ENCODE measurements at regions not wholly inside any gene's neighbourhood (a gene's known extent, or its start where the extent isn't known, plus 50 kb on each side); places are given as distances from the start of the nearest gene placed in this dataset.
"Not testable (repeated sequence)": the region's sequence is repeated elsewhere in the genome, so short reads cannot be mapped to it uniquely, and the experiment has no call there.

DNA sequence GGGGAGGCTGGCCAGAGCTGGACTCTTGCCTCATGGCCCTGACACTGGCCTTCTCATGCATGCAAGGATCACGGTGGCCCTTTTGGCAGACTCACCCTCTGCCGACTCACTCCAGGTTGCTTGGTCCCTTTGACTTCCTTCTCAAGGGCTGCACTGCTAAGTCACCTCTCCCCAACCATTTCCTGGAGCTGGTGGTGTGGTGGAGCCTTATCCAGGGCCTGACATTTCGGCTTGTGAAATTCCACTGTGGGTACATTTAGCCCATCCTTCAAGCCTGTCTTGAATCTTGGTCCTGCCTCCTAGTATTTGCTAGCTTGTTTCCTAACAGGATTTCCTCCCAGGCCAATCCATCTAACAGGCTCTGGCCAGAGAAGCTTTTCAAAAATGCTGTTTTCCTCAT lies 52.6 kb upstream of the JUN start:
- DNase-seq, result no peak

DNA sequence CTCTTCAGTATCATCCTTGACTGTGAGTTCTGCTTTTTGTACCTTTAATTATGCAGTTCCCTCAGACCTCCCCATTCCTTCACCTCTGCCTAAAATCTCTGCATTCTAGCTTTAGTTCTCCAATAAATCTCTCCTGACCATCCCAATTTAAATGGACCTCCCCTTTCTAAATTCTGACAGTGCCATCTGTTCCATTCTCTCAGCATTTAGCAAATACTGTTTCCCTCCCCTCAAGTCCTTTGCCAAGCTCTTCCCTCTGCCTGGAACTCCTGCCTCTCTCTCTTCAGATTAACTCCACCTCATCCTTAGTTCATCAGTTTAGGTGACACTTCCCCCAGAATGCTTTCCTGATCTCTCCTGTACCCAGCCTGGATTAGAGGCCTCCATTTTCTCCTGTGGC lies 54.0 kb upstream of the JUN start:
- DNase-seq, result no peak

DNA sequence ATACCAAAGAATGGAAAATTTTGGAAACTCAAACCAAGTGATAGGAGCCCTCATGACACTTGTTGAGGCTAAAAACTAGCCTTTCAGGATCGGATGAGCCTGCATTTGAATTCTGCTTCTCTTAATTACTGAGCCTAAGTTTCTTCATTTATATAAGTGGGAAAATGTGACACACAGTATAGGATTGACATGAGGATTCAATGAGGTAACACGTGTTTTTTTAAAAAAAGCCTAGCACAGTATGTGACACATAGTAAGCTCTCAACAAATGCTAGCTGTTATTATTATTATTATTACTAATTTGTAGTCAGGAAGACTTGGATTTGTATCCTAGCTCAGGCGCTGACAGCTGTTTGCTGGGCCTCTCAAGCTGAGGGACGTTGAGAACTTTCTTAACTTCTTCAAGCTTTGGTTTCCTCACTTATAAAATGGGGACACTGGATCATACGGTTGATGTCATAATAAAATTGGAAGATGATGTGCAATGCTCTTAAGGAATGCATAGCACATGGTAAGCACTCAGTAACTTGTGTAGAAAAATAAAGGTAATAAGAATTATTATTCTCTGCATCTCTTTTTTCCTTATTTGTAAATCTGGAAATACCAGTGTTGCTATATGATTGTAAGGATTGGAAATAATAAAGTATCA lies 55.4 kb upstream of the JUN start:
- no peak for DNase-seq

DNA sequence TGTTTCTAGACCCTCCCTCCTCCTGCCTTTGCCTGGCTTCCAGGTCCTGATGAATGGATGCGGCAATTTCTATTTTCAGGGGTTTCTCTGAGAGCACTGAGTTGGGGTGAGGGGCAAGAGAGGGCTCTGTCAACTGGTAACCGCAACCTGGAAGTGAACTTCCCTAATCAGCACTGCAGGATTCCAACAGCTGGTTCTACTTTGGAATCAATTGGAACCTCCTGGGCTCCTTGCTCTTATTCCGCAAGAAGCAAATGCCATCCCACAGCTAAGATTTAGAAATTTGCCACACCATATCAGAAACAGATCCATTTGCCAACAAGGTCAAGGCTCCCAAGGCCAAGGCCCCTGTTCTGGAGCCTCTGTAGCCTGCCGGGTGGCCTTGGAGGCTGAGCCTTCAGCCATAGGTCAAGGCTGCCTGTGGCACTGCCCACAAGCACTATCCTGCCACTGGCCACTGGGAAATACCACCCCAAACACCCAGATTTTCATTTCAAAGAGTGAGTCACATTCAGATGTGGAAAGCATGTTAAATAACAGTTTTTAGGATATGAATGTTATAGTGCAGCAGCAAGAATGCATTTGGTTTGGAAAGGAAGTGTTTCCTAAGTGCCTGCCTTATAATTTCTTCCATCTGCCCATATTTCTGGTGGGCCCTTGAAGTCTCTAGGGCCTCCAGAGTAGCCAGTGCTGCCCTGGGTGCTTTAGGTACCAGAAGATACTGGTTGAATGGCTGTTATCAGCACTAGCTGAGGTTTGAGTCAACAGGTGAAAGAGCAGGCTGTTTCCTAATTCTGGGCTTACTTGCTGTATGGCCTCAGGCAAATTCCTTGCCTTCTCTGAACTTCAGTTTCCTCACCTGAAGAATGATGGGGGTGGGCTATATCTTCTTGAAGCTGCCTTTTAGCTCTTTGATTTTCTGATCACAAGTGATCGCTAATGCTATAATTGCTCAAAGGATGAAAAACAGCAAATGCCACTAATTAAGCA lies 56.3 kb upstream of the JUN start:
- DNase-seq, result no peak

DNA sequence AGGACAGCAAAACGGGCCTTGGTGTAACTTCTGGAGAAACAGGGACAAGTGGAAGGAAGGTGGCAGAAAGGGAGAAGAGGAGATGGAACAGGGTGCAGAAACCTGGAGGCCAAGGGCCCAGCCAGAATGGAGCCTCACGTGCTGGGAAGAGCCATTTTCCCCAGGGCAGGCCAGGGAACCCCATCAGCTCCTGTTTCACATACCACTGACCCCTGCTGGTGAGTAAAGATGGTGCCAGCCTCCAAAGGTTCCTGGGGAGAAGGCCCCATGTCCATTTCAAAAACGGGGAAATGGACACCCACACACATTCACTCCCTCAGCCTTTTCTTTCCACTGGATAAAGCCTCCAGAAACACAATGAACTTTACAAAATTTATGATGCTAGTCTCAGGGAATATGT lies 57.6 kb upstream of the JUN start:
- no peak for DNase-seq

DNA sequence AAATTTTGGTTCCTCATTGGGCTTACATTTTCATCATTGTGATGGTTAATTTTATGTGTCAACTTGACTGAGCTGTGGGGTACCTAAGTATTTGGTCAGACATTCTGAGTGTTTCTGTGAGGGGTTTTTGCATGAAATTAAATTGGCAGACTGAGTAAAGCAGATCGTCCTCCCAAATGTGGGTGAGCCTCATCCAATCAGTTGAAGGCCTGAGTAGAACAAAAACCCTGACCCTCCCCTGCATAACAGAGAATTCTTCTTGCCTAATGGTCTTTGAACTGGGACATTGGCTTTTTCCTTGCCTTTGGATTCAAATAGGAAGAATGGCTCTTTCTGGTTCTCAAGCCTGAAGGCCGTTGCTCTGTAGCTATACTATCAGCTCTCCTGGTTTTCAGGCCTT lies 59.1 kb upstream of the JUN start:
- no peak for DNase-seq

DNA sequence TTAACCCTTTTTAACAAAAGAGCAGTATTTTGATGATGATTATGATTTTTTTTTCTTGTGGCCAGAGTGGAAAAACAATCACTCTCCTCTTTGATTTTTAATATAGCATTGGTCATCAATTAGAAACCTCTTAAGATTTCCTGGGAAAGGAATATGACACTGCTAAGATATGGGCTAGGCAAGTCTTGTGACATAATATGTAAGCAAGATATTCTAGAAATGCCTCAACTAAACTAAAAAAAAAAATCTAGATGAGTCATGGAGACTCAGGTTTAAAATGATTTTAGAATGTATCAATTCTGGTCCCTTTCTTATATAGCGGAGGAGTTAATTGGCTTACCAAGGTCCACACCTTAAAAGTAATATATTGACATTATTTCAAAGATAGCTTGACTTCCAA lies 60.3 kb upstream of the JUN start:
- DNase-seq, result no peak

DNA sequence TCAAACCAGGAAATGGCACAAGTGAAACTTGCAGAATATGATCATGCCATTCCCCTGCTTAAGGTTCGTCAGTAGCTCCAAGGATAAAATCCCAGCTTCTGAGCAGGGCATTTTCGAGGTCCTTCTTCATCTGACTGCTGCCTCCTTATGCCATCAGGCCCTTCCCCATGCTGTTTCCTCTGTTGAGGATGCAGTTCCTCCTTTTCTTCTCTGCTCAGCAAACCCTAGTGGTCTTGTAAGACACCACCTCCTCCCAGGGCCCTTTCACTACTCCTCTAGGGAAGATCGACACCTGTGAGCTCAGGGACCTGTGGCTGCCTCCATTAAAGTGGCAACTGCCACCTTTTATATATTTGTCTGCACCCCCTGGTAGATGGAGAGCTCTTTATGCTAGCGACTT lies 62.1 kb upstream of the JUN start:
- no peak for DNase-seq

DNA sequence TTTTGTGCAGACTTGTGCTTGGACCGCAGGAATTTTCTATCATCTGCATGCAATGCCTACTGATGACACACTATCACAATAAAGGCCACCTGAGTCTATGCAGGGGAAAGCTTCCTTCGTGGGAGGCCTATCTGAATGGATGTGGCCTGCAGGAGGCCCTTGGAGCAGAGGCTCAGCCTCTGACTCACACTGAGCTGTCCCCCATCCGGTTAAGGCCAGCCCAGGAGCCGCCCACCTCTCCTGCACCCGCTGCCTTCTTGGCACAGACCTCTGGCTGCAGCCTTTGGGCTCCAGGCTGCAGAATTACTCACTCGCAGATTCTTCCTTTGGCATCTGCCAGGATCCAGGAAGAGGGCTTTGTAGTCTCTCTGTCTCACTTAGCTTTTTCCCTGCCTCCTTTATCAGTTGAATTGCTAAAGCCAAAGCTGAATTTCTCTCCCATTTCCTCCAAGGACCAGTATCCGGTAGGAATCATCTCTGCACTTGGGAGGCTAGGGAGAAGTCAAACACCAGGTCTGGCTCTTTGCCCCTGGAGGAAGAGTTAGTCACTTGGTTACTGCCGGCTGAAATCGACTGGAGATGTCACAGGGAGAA lies 65.1 kb upstream of the JUN start:
- DNase-seq, result no peak

DNA sequence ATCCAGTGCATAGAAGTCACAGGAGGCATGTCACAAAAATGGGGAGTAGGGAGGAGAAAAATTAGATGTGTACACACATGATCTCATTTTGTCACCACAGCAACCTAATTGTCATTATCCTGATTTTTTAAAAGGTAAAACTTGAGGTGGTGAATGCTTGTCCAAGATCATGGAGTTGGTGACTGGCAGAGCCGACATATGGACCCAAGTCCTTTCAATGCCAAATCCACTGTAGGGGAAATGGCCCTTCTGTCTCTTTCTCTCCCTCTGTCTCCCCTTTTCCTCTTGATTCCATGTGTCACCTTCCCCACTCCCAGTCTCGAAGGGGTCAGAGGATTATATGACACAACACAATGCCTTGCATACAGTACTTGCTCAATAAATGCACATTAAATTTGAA lies 65.7 kb upstream of the JUN start:
- DNase-seq, result no peak

DNA sequence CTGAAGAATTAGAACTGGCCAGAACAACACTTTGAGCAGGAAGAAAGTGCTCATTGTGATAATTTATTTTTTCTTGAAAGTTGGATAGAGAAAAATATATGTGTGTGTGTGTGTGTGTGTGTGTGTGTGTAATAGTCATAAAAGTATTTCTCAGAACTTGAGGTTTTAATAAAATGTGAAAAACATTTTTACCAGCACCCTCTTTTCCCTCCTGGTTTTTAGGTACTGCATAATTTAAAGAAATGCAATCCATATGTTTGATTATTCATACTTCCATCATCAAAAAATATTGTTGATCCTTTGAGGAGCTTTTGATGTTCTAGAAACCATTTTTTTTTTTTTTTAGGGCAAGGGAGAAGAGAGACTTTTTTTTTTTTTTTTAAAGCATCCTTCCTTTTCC lies 66.8 kb upstream of the JUN start:
- DNase-seq, result no peak

DNA sequence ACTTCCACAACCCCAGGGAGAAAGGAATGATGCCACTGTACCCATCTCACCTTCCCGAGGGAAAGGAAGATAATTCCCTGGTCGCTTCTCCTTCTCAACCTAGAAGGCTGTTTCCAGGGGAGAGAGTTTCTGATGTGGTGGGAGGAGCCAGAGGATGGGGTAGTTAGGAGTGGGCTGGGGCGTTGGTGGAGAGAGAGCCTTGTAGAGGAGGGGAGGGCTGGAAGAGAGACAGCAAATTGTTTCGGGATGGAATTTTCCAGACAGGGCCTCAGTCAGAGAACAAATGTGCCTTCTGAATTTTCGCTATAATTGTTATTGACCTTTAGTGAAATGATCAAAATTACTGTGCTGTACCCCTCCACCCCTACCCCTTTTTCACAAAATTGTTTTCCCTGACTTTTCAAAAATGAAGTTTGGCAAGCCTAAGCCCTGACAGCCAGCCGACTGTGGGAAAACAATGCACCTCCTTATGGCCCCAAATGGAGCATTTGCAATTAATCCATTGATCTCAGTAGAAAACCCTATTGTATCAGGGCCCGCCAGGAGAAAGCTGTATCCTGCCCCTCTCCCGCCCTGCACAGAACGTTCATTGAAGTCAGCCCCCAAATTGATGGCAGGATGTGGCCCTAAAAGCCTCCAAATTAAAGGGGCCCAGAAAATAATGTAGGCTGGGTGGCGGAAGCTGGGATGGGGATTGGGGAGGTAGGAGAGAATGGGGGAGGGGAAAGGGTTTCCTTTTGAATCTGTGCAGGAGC lies 69.1 kb upstream of the JUN start:
- DNase-seq, result no peak

DNA sequence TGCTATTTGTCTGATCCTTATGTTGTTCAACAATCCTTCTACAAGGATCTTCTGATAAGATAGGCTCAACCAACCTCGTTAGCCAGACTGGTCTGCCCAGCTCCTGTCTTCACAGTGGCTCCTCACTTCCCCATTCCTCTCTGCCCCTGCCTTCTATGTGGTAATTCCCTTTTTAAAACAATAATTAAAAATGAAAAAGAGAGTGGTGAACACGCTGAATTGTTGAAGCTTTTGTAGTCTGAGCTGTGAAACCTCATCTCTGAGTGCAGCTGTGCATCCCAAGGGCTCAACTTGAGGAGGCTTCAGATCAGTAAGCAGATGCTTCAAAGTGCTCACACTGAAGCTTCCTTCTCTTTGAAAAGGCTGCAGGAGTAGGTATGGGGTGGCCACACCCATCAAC lies 70.7 kb upstream of the JUN start:
- no peak for DNase-seq

DNA sequence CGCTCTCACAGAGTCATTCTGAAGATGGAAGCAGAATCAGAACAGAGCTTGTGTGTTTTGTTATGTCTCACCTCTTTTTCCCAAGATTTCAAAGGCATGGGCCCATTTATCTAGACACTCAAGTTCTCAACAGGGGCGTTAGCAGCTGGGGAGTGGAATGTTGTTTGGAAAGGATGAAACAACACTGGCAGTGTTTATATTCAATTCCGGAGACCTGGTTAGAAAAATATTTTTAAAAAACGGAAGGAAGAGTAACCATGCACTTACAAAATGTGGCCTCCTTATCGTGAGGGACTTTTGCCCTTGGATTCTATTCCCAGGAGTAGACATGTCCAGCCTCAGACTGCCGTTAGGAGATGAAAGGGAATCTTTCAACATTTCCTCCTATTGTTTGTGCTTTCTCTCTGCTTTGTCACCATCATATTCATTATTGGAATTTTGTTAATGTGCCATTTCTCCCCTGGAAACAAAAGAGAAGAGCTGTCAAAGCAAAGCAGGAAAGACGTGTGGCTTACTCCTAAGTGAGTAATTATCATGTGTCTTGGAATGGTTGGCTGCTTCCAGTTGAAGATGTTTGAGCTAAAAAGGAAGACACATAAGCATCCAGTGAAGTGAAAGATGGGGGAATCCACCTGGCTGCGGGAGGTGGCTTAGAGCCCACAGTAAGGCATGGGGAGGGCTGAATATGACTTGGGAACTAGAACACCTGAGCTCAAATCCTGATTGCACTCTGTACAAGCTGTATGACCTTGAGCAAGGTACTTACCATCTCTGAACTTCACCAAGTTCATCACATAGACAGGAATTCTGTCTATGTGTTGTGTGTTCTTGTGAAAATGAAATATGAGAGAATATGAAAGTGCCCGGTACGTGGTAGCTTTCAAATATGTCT lies 71.7 kb upstream of the JUN start:
- DNase-seq, result no peak

DNA sequence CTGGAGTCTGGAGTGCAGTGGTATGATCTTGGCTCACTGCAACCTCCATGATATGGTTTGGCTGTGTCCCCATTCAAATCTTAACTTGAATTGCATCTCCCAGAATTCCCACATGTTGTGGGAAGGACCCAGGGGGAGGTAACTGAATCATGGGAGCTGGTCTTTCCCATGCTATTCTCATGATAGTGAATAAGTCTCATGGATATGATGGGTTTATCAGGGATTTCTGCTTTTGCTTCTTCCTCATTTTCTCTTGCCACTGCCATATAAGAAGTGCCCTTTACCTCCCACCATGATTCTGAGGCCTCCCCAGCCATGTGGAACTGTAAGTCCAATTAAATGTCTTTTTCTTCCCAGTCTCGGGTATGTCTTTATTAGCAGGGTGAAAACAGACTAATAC lies 72.4 kb upstream of the JUN start:
- not testable (repeated sequence) for DNase-seq

DNA sequence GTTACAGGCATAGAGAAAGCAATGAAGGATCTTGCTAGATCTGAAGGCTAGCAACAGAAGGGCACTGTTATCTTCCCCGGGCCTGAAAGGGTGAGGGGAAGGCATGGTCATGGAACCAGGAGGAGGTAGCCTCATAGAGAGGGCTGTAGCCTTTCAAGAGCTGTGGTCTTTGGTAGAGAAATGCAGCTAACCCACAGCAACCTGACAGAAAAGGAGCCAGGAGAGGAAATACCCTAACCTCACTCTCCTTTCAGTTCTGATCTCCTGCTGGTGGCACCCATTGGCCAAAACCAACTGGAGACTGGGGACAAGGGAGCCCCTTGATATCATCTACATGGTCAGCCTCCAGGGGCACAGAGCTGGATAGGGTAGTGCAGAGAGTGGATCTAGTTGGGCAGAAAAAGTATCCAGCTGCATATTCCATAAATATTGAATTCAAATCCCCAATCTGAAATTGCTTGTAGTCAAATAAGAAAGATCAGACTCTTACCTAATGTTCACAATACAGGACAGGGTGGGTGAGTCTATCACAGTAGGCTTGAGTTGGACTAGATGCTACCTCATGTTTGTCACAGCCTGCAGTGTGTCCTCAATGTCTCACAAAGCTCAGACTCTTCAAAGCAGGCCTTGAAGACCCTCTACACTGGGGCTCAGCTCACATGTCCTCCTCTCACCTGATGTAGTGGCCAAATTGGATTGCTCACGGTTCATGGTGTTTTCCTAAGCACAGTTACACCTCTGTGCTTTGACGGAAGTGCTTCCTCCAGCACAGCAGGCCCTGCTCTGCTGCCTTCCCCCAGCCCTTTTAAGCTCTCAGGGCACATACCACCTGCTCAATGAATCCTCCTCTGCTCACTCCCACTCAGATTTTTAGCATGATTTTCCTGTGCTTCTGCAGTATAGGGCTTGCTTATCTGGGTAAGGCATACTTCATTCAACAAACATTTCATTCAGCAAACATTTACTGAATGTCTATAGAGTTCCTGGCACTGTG lies 74.1 kb upstream of the JUN start:
- DNase-seq, result no peak

DNA sequence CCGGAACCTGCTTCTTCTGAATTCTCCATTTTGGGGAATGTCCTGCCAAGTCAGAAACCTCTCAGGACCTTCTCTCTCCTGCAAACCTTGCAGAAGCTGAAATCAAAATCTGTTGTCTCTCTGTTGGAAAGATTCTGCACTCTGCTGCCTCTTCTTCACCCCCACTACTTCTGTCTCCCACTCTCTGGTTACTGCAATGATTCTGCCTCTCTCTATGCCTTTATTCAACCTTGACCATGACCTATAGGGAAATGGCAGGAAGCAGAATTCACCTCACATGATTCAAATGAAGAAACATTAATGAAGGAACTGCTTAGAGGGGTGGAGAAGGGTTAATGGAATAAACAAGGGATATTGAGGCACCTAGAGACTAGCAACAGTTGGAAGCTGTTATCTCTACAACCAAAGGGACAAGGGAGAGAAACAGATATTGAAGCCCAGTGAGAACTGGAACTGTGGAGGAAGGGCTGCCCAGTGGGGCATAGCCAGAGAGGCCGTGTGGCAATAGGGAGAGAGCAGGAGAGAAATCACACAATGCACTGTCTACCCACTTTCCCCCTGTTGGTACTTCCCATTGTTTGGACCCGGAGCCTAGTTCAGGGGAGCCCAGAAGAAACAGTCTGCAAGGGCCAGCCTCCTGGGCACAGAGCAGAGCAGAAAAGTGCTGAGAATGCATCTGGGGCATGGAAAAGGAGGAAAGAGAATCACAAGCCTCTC lies 76.1 kb upstream of the JUN start:
- no peak for DNase-seq

DNA sequence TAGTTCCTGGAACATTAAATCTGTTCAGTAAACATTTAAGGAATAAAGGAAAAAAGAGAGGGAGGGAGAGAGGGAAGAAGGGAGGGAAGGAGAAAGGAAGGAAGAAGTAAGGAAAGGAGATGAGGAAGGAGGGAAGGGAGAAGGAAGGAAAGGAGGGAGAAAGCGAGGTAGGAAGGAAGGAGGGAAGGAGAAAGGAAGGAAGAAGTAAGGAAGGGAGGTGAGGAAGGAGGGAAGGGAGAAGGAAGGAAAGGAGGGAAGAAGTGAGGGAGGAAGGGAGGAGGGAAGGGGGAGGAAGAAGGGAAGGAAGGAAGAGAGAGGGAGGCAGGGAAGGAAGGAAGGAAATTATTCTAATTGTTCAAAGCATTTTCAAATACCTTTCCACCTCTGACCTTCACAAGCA lies 77.2 kb upstream of the JUN start:
- no peak for DNase-seq

DNA sequence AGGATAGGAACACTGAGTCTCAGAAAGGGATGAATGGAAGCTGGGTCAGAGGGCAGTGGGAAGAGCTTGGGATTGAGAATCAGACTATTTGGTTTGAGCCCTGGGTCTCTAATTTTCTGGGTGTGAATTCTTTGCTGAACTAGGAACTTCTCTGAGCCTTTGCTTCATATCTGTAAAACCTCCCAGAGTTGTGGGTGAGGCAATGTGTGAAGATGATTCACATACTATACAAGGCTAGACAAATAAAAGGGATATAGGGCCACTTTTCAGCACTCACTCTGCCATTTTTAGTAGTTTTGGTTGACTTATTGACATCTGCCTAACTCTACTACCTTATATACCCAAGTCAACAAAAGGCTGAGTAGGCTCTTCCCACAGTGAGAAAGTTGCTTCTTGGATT lies 77.7 kb upstream of the JUN start:
- no peak for DNase-seq

DNA sequence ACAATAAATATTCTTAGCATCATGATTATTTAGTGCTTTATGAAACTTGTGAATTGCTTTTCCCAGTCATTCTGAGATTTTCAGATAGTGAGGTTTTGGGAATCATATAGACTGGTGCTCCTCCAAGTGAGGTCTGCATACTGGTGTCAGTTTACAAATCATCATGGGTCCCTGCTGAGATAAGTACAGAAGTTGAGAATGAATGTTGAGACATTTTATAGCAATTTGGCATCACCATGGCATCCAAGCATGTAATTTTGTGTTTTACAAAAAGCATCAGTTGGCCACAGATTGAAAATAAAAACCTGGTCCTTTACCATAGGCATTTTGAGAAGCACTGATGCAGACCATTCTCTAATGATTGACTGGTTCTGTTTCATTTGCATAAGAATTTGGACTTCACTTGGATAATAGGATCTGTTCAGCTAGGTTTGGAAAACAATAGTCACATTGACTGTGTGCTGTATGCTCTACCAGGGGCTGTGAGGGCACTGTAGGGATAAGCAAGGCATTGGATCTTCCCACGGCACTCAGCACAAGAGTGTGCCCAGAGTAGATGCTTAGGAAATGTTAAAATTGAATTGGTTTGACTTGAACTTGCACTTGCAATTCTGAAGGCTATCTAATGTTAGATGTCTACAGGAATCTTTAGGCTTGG lies 79.0 kb upstream of the JUN start:
- DNase-seq, result no peak

All from activated CD4-positive, alpha-beta T cell treated with anti-CD3 and anti-CD28 coated beads, Interleukin-2, amount 50 U/mL, for 1 hour (primary cell).